A204.1 (cell line): ENCODE measurements at regions not wholly inside any gene's neighbourhood (a gene's known extent, or its start where the extent isn't known, plus 50 kb on each side); places are given as distances from the start of the nearest gene placed in this dataset.

Experiments used
- FAIRE-seq: peaks from 2 replicates; lab custom pipeline; 2012; peaks lifted over from hg19 to GRCh38; lab: Jason Lieb, UNC

DNA sequence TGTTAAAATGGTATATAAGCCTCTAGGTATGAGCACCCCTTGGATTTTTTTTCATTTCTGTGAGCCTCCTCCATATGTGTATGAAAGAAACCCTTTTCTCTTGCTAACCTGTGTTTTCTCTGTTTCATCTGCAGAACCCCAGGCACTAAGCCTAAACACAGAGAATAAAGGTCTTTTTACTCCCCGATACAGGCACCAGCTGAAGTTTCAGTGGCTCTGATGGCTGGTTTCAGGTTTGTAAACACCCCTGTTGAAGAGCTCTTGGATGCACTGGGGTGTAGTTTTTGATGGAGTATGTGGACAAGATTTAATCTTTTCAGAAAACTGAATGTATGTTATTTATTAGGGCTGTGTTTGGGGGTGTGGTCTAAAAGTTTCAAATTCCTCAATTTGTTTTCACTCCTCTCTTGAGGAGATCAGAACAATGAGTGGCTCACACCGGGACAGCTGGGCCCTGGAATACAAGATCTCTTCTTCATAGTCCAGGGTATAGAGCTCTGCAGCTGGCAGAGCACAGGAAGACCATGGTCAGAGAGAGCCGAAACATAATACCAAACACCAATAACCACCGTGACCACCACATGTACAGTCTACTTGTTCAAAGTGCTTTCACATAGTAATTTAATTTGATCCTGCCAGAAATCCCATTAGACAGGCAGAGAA is 50.2 kb upstream of the VTCN1 start:
- no peak for FAIRE-seq
